GM23338 (cell line): ENCODE measurements at regions not wholly inside any gene's neighbourhood (a gene's known extent, or its start where the extent isn't known, plus 50 kb on each side); places are given as distances from the start of the nearest gene placed in this dataset.

Experiments
- ATAC-seq: fragments of 200-7000 bp; cut with Tn5 transposase; 3 replicates; pipeline ENCODE4 v1.9.1; 2020
- DNase-seq: peaks from one replicate; pipeline ENCODE4 v3.0.0-alpha.2; 2015; ENCODE audit warnings: low spot score
- H2AFZ ChIP-seq: fragments of 200-600 bp; sonication (generic); 2 replicates; pipeline ENCODE4 v1.8.0; 2016; ENCODE audit warnings: antibody characterized with exemption, mild to moderate bottlenecking, moderate library complexity
- H3F3A ChIP-seq: fragments of 200-600 bp; sonication (generic); replicated peaks from 2 replicates; pipeline ENCODE4 v1.8.0; 2017; ENCODE audit warnings: antibody characterized with exemption, mixed run types, low read depth
- H3K27ac ChIP-seq: fragments of 200-600 bp; sonication (generic); 2 replicates; pipeline ENCODE4 v1.6.1; 2016; ENCODE audit warnings: low read depth
- H3K27me3 ChIP-seq: fragments of 200-600 bp; sonication (generic); 2 replicates; pipeline ENCODE4 v1.8.0; 2016; ENCODE audit warnings: mild to moderate bottlenecking, mixed run types, moderate library complexity; ENCODE audit not compliant: insufficient read depth
- H3K36me3 ChIP-seq: fragments of 200-600 bp; sonication (generic); 2 replicates; pipeline ENCODE4 v1.8.0; 2016; ENCODE audit warnings: mild to moderate bottlenecking; ENCODE audit not compliant: insufficient read depth
- H3K4me1 ChIP-seq: fragments of 200-600 bp; sonication (generic); 2 replicates; pipeline ENCODE4 v1.8.0; 2016; ENCODE audit warnings: mild to moderate bottlenecking, moderate library complexity; ENCODE audit not compliant: insufficient read depth
- H3K4me2 ChIP-seq: fragments of 200-600 bp; sonication (generic); 2 replicates; pipeline ENCODE4 v1.7.1; 2017; ENCODE audit warnings: mixed run types
- H3K4me3 ChIP-seq: fragments of 200-600 bp; sonication (generic); 2 replicates; pipeline ENCODE4 v1.6.1; 2016; ENCODE audit warnings: mixed run types
- H3K79me2 ChIP-seq: fragments of 200-600 bp; sonication (generic); replicated peaks from 2 replicates; pipeline ENCODE4 v1.8.0; 2017; ENCODE audit warnings: mild to moderate bottlenecking; ENCODE audit not compliant: insufficient read depth
- H3K9me2 ChIP-seq: fragments of 200-600 bp; sonication (generic); 2 replicates; pipeline ENCODE4 v1.8.0; 2017; ENCODE audit not compliant: insufficient read depth
- H4K20me1 ChIP-seq: fragments of 200-600 bp; sonication (generic); replicated peaks from 2 replicates; pipeline ENCODE4 v1.8.0; 2017; ENCODE audit warnings: mild to moderate bottlenecking; ENCODE audit not compliant: insufficient read depth
- H3K27ac Mint-ChIP-seq: 2 replicates; pipeline ENCODE4 v1.8.0; 2020; ENCODE audit warnings: inconsistent platforms, mild to moderate bottlenecking, moderate library complexity, mixed read lengths
- H3K27me3 Mint-ChIP-seq: 3 replicates; pipeline ENCODE4 v1.8.0; 2022; ENCODE audit warnings: low read depth, mild to moderate bottlenecking, moderate library complexity, mixed read lengths, inconsistent platforms; ENCODE audit not compliant: insufficient read depth, poor library complexity
- H3K36me3 Mint-ChIP-seq: 3 replicates; pipeline ENCODE4 v1.8.0; 2021; ENCODE audit warnings: low read depth, mild to moderate bottlenecking, inconsistent platforms, moderate library complexity, mixed read lengths
- H3K4me1 Mint-ChIP-seq: 3 replicates; pipeline ENCODE4 v1.8.0; 2020; ENCODE audit warnings: mild to moderate bottlenecking, inconsistent platforms, mixed read lengths
- H3K4me3 Mint-ChIP-seq: 3 replicates; pipeline ENCODE4 v1.8.0; 2021; ENCODE audit warnings: moderate library complexity, mild to moderate bottlenecking, inconsistent platforms, mixed read lengths
- H3K9me3 Mint-ChIP-seq: 3 replicates; pipeline ENCODE4 v1.8.0; 2020; ENCODE audit warnings: moderate library complexity, mild to moderate bottlenecking, inconsistent platforms, mixed read lengths
- CREB1 ChIP-seq: fragments of 250-450 bp; sonication (Bioruptor Pico); IDR thresholded peaks from 2 replicates; pipeline ENCODE4 v1.5.0; 2020; ENCODE audit warnings: low read depth, mild to moderate bottlenecking, moderate library complexity
- EZH2 ChIP-seq: fragments of 200-600 bp; sonication (generic); IDR thresholded peaks from one replicate; pipeline ENCODE4 v1.8.0; 2017; ENCODE audit warnings: antibody characterized with exemption, mild to moderate bottlenecking, low read depth; ENCODE audit not compliant: unreplicated experiment
- EZH2phosphoT487 ChIP-seq: fragments of 200-600 bp; sonication (generic); IDR thresholded peaks from one replicate; pipeline ENCODE4 v1.8.1; 2018; ENCODE audit warnings: antibody characterized with exemption; ENCODE audit not compliant: unreplicated experiment
- JUNB ChIP-seq: IDR thresholded peaks from one replicate; pipeline ENCODE4 v1.6.1; 2016; ENCODE audit warnings: antibody characterized with exemption; ENCODE audit not compliant: unreplicated experiment
- NANOG ChIP-seq: IDR thresholded peaks from 2 replicates; pipeline ENCODE4 v1.6.1; 2016; ENCODE audit warnings: antibody characterized with exemption, borderline replicate concordance
- POLR2AphosphoS5 ChIP-seq: IDR thresholded peaks from 2 replicates; pipeline ENCODE4 v1.6.1; 2016; ENCODE audit warnings: antibody characterized with exemption, low read depth
- STAT1 ChIP-seq: IDR thresholded peaks from one replicate; pipeline ENCODE4 v1.6.1; 2016; ENCODE audit warnings: antibody characterized with exemption; ENCODE audit not compliant: unreplicated experiment
- ZNF114 ChIP-seq: fragments of 250-450 bp; sonication (Bioruptor Pico); IDR thresholded peaks from 2 replicates; pipeline ENCODE4 v1.5.0; 2020; ENCODE audit warnings: mild to moderate bottlenecking, moderate library complexity
- ZNF331 ChIP-seq: fragments of 250-450 bp; sonication (Bioruptor Pico); IDR thresholded peaks from 2 replicates; pipeline ENCODE4 v1.5.0; 2020; ENCODE audit warnings: low read depth, mild to moderate bottlenecking, moderate library complexity
- TF ChIP-seq, protein P1 (sequence below), 2 experiments: fragments of 200-600 bp in 1 of 2; sonication (generic) in 1 of 2; conservative IDR thresholded peaks; 2 replicates each; pipeline versions ENCODE4 v1.5.1 to v1.6.1; 2016 to 2017; ENCODE audit warnings: antibody characterized with exemption in 2 of 2, low read depth in 2 of 2, mild to moderate bottlenecking in 2 of 2, moderate library complexity in 1 of 2
- TF ChIP-seq, protein P2 (sequence below): IDR thresholded peaks from one replicate; pipeline ENCODE4 v1.6.1; 2018; ENCODE audit warnings: antibody characterized with exemption; ENCODE audit not compliant: unreplicated experiment
- TF ChIP-seq, protein P3 (sequence below): fragments of 250-450 bp; sonication (Bioruptor Pico); IDR thresholded peaks from 2 replicates; pipeline ENCODE4 v1.5.0; 2020; ENCODE audit warnings: mild to moderate bottlenecking, moderate library complexity
- TF ChIP-seq, protein P4 (sequence below): IDR thresholded peaks from 2 replicates; pipeline ENCODE4 v1.6.1; 2016; ENCODE audit warnings: antibody characterized with exemption

DNA sequence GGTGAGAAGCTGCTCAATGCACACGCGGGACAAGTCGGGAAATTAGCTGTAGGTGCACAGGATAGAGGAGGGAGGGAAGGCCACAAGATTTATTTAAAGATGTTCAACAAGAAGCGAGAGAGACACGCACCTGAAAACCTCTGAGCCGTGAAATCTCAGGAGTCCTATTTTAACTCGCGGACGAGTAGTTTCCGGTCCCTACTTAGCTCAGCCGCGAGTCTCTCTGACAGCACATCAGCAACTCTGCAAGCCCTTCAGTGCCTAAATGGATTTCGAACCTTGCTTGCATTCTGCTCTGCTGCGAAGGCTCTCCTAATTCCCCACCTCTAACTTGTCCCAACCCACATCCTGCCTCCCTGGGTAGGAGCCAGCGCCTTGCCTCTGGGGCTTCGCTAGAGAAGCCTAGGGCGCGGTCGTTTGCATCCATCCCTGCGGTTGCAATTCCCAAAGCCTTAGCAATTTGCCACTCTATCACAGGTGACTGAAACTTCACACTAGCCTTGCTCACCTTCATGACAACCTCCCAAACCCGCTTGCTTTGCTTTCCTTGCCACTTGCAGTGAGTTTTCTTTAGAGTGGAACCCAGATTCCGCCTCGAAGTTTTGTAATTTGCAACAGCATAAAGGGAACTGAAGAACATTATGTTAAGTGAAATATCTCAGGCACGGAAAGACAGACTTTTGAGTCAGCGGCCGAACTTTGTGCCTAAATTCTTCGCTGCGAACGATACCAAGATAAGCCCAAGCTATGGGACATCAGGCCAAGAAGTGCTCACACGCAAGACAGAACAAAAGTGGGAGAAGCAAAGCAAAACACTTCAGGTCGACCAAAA, 202.8 kb downstream of the KDM5D start:
- no peaks in the 10 kb centered on the region for H3F3A ChIP-seq
- no peaks in the 10 kb centered on the region for H3K27me3 Mint-ChIP-seq
- no peaks in the 10 kb centered on the region for H3K4me1 Mint-ChIP-seq
- peak overlapping the region; percentile 32 for H3K4me2 ChIP-seq
- no peaks in the 10 kb centered on the region for H3K27me3 ChIP-seq
- ATAC-seq (peak; percentile 84), DNase-seq (peak; percentile 48)
- no peak overlapping the region for H3K4me3 ChIP-seq
- H3K4me3 Mint-ChIP-seq = no peak overlapping the region
- H3K27ac Mint-ChIP-seq = no peak overlapping the region
- no peak for TF ChIP-seq STAT1
- TF ChIP-seq POLR2AphosphoS5 = no peak
- TF ChIP-seq JUNB = no peak
- no peak for TF ChIP-seq ZNF114 (CRISPR knock-in tag)
- TF ChIP-seq, protein P1, sequence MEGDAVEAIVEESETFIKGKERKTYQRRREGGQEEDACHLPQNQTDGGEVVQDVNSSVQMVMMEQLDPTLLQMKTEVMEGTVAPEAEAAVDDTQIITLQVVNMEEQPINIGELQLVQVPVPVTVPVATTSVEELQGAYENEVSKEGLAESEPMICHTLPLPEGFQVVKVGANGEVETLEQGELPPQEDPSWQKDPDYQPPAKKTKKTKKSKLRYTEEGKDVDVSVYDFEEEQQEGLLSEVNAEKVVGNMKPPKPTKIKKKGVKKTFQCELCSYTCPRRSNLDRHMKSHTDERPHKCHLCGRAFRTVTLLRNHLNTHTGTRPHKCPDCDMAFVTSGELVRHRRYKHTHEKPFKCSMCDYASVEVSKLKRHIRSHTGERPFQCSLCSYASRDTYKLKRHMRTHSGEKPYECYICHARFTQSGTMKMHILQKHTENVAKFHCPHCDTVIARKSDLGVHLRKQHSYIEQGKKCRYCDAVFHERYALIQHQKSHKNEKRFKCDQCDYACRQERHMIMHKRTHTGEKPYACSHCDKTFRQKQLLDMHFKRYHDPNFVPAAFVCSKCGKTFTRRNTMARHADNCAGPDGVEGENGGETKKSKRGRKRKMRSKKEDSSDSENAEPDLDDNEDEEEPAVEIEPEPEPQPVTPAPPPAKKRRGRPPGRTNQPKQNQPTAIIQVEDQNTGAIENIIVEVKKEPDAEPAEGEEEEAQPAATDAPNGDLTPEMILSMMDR (conservative IDR thresholded peaks at IDR 0.05; ENCODE audit: low read depth in 2 of 2) = no peak
- no peak for TF ChIP-seq EZH2phosphoT487
- no peak for TF ChIP-seq EZH2
- TF ChIP-seq, protein P2, sequence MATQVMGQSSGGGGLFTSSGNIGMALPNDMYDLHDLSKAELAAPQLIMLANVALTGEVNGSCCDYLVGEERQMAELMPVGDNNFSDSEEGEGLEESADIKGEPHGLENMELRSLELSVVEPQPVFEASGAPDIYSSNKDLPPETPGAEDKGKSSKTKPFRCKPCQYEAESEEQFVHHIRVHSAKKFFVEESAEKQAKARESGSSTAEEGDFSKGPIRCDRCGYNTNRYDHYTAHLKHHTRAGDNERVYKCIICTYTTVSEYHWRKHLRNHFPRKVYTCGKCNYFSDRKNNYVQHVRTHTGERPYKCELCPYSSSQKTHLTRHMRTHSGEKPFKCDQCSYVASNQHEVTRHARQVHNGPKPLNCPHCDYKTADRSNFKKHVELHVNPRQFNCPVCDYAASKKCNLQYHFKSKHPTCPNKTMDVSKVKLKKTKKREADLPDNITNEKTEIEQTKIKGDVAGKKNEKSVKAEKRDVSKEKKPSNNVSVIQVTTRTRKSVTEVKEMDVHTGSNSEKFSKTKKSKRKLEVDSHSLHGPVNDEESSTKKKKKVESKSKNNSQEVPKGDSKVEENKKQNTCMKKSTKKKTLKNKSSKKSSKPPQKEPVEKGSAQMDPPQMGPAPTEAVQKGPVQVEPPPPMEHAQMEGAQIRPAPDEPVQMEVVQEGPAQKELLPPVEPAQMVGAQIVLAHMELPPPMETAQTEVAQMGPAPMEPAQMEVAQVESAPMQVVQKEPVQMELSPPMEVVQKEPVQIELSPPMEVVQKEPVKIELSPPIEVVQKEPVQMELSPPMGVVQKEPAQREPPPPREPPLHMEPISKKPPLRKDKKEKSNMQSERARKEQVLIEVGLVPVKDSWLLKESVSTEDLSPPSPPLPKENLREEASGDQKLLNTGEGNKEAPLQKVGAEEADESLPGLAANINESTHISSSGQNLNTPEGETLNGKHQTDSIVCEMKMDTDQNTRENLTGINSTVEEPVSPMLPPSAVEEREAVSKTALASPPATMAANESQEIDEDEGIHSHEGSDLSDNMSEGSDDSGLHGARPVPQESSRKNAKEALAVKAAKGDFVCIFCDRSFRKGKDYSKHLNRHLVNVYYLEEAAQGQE = no peak
- TF ChIP-seq, protein P3, sequence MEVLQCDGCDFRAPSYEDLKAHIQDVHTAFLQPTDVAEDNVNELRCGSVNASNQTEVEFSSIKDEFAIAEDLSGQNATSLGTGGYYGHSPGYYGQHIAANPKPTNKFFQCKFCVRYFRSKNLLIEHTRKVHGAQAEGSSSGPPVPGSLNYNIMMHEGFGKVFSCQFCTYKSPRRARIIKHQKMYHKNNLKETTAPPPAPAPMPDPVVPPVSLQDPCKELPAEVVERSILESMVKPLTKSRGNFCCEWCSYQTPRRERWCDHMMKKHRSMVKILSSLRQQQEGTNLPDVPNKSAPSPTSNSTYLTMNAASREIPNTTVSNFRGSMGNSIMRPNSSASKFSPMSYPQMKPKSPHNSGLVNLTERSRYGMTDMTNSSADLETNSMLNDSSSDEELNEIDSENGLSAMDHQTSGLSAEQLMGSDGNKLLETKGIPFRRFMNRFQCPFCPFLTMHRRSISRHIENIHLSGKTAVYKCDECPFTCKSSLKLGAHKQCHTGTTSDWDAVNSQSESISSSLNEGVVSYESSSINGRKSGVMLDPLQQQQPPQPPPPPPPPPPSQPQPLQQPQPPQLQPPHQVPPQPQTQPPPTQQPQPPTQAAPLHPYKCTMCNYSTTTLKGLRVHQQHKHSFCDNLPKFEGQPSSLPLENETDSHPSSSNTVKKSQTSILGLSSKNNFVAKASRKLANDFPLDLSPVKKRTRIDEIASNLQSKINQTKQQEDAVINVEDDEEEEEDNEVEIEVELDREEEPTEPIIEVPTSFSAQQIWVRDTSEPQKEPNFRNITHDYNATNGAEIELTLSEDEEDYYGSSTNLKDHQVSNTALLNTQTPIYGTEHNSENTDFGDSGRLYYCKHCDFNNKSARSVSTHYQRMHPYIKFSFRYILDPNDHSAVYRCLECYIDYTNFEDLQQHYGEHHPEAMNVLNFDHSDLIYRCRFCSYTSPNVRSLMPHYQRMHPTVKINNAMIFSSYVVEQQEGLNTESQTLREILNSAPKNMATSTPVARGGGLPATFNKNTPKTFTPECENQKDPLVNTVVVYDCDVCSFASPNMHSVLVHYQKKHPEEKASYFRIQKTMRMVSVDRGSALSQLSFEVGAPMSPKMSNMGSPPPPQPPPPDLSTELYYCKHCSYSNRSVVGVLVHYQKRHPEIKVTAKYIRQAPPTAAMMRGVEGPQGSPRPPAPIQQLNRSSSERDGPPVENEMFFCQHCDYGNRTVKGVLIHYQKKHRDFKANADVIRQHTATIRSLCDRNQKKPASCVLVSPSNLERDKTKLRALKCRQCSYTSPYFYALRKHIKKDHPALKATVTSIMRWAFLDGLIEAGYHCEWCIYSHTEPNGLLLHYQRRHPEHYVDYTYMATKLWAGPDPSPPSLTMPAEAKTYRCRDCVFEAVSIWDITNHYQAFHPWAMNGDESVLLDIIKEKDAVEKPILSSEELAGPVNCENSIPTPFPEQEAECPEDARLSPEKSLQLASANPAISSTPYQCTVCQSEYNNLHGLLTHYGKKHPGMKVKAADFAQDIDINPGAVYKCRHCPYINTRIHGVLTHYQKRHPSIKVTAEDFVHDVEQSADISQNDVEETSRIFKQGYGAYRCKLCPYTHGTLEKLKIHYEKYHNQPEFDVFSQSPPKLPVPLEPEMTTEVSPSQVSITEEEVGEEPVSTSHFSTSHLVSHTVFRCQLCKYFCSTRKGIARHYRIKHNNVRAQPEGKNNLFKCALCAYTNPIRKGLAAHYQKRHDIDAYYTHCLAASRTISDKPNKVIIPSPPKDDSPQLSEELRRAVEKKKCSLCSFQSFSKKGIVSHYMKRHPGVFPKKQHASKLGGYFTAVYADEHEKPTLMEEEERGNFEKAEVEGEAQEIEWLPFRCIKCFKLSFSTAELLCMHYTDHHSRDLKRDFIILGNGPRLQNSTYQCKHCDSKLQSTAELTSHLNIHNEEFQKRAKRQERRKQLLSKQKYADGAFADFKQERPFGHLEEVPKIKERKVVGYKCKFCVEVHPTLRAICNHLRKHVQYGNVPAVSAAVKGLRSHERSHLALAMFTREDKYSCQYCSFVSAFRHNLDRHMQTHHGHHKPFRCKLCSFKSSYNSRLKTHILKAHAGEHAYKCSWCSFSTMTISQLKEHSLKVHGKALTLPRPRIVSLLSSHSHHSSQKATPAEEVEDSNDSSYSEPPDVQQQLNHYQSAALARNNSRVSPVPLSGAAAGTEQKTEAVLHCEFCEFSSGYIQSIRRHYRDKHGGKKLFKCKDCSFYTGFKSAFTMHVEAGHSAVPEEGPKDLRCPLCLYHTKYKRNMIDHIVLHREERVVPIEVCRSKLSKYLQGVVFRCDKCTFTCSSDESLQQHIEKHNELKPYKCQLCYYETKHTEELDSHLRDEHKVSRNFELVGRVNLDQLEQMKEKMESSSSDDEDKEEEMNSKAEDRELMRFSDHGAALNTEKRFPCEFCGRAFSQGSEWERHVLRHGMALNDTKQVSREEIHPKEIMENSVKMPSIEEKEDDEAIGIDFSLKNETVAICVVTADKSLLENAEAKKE (CRISPR knock-in tag) = no peak
- TF ChIP-seq ZNF331 (CRISPR knock-in tag) = no peak
- no peak for TF ChIP-seq CREB1 (CRISPR knock-in tag)
- TF ChIP-seq, protein P4, sequence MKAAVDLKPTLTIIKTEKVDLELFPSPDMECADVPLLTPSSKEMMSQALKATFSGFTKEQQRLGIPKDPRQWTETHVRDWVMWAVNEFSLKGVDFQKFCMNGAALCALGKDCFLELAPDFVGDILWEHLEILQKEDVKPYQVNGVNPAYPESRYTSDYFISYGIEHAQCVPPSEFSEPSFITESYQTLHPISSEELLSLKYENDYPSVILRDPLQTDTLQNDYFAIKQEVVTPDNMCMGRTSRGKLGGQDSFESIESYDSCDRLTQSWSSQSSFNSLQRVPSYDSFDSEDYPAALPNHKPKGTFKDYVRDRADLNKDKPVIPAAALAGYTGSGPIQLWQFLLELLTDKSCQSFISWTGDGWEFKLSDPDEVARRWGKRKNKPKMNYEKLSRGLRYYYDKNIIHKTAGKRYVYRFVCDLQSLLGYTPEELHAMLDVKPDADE = no peak
- TF ChIP-seq NANOG = no peak
- no peak overlapping the region for H3K27ac ChIP-seq
- H3K79me2 ChIP-seq = no peaks in the 10 kb centered on the region
- peak overlapping the region; percentile 90; the same call in 1 of the 2 replicates for H2AFZ ChIP-seq
- no peaks in the 10 kb centered on the region for H3K36me3 ChIP-seq
- H3K36me3 Mint-ChIP-seq = no peaks in the 10 kb centered on the region
- H3K9me2 ChIP-seq = no peaks in the 10 kb centered on the region
- no peaks in the 10 kb centered on the region for H3K4me1 ChIP-seq
- no peaks in the 10 kb centered on the region for H4K20me1 ChIP-seq
- H3K9me3 Mint-ChIP-seq = no peaks in the 10 kb centered on the region
